ENCODE measurements at regions not wholly inside any gene's neighbourhood (a gene's known extent, or its start where the extent isn't known, plus 50 kb on each side); places are given as distances from the start of the nearest gene placed in this dataset.
"Not testable (repeated sequence)": the region's sequence is repeated elsewhere in the genome, so short reads cannot be mapped to it uniquely, and the experiment has no call there.

DNA sequence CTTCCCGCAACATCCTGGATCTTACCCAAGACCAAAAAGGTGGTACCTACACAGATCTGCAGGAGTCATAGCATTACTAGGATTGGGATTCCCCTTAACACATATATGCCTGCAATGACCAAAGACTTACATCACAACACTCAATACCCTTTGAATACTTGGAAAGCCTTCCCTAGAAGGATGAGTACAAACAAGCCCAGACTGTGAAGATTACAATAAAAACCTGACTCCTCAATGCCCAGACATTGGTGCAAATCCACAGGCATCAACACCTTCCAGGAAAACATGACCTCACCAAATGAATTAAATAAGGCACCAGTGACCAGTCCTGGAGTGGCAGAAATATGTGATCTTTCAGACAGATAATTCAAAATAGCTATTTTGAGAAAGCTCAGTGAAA is 326.8 kb downstream of the TBL1XR1 start:
- no peak for DNase-seq (ENCODE audit: low read depth)

DNA sequence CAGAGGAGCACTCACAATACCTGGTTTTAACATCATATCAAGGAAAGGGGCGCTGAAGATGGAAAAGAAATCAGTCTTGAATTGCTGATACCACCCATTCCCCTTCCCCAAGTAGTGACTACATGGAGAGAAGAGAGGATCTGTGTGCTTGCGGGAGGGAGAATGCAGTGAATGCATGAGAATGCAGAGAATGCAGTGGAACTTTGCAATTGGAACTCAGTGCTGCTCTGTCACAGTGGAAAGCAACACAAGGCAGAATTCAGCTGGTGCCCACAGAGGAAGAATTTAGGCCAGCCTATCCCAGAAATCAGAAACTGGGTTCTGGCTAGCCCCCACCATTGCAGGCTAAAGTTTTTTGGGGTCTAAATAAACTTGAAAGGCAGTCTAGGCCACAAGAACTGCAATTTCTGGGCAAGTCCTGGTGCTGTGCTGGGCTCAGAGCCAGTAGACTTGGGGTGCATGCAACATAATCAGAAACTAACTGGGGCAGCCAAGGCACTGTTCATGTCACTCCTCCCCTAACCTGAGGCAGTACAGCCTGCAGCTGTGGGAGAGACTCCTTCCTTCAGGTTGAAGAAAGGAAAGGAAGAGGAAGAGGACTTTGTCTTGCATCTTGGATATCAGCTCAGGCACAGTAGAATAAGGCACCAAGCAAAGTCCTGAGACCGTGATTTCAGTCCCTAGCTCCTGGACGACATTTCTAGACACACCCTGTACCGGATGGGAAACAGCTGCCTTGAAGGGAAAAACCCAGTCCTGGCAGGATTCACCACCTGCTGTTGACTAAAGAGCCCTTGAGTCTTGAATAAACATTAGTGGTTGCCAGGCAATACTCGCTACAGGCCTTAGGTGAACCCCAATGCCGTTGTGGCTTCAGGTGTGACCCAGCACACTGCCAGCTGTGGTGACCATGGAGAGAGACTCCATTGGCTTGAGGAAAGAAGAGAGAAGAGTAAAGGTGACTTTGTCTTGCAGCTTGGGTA is 329.3 kb downstream of the TBL1XR1 start:
- no peak for DNase-seq (ENCODE audit: low read depth)

DNA sequence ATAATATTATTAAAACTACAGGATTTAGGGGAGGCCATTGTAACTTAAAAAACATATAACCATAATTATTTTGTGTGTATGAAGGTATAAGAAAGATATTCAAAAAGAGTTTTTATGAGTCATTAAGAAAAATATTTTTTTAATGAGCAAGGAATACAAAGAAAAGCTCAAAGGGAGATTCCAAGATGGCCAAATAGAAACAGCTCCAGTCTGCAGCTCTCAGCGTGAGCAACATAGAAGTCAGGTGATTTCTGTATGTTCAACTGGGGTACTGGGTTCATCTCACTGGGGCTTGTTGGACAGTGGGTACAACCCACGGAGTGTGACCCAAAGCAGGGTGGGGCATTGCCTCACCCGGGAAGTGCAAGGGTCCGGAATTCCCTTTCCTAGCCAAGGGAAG is 336.1 kb downstream of the TBL1XR1 start:
- no peak for DNase-seq (ENCODE audit: low read depth)

DNA sequence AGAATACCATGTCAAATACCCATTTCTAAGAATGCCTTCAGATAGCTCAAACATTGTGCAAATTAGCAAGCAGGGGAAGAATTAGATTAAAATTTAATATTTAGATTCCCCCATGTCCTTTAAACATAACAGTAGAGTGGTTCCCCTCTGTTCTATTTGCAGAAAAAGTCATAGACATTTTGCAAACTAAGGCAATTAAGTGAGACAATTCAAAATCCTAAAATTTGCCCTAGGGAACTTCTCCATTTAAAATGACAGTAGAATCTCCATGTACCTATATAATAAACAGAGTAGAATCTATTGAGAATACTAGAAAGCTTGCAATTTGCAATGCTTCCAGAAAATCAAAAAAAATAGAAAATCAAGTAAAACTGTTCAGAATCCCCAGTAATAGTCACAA is 340.6 kb downstream of the TBL1XR1 start:
- DNase-seq (ENCODE audit: low read depth): no peak

DNA sequence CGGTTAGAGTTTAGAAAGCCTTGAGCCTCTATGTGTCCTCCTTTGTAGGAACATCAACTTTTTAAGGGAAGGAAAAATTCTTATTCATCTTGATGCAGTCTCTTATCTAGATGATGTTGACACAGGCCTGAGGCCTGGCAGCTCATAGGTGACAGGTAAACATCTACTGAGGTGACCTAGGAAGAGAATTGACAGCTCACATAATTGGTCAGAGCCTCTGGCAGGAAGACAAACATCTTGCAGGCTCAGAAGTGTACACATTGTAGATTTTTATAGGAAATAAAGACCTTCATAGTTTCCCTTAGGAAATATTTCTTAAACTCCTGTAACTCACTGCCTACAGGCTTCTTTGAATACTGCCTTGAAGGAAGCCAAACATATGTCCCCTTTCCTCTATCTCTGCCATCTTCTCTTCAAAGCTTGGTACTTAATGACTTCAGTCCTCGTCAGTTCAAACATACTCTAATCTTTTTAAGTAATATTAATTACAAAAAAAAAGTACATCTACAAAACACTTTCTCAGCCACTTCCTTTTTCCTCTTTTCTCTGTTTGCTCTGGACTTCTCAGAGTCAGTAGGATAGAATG is 341.3 kb downstream of the TBL1XR1 start:
- no peak for DNase-seq (ENCODE audit: low read depth)

DNA sequence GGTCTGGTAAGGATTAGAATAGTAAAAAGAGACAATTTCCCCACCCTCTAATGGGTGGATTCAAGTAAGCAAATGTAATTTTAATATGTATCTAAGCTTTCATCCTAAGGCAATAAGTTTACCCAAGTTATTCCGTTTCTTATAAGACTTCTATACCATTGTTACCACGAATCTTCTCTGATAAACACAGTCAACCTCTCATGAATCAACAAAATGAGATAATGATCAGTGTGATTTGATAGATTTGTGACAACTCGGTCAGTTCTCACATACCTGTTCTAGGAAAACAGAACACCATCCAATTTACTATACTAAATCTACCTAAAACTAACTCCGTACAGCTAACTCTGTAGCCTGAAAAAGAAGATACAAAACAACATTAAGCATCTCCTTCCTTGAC is 342.1 kb downstream of the TBL1XR1 start:
- no peak for DNase-seq (ENCODE audit: low read depth)

DNA sequence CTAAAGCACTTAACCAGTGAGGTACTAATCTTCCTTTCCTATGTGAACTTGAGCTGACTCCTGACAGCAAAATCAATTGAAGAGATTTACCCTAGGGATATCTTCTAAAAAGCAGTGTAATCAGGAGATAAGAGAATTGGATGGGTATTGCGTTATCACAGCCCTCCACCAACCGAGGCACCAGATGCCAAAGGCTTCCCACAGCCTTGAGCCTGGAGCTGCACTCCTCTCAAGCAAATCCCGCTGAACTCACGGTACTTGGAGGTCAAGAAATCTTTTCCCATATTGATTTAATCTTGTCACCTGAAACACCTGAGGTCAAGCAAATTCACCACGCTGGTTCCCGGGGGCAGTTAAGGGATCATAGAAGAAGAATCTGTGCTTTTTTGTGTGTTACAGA is 346.8 kb downstream of the TBL1XR1 start:
- no peak for DNase-seq (ENCODE audit: low read depth)

DNA sequence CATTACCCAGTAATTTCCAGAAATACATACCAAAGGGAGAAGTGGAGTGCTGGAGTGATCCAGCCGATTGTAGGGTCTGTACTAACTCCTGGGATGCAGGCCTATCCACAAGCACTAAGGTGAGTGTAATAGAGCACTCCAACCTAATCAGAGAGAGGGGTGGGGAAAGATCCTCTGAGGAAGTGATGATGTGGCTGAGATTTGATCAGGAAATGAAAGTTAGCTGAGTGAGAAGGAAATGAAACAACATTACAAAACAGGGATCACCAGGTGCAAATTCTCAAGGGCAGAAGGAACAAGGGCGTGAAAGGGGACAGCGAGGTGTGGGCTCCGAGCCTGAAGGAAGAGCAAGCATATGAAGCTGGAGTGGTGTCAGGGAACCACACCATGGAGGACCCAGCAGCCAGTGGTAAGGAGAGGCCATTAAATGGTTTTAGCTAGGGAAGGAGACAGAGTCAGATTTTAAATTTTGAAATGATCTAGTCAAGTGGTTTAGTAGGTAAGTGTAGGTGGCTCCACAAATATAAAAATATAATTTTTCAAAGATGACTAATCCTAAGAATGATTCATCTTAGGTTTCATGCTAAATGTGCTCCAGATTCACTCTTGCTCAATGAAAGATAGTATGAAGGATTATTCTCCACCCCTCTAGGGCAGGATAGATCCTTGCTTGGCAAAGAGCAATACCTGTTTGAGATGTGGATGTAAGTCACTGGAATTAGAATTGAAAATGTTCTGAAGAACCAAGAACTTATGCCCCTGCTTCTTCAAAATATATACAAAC is 348.7 kb downstream of the TBL1XR1 start:
- DNase-seq (ENCODE audit: low read depth): no peak

DNA sequence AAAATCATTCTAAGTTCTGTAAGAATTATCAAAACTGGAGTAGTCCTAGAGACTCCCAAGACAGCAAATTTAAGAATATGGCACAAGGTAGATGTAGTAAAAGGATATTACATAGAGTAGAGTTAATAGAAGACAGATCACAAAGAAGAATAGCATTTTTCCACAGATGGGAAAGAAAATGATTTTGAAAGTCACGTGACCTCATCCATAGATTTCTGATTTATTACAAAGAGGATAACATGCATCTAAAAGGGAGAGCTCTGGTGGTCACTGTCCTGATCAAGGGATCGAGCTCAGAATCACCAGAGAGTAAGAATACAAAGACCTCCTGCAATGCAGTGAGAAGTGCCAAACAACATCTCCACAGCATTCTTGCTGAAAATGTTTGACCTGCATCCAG is 354.4 kb downstream of the TBL1XR1 start:
- no peak for DNase-seq (ENCODE audit: low read depth)

DNA sequence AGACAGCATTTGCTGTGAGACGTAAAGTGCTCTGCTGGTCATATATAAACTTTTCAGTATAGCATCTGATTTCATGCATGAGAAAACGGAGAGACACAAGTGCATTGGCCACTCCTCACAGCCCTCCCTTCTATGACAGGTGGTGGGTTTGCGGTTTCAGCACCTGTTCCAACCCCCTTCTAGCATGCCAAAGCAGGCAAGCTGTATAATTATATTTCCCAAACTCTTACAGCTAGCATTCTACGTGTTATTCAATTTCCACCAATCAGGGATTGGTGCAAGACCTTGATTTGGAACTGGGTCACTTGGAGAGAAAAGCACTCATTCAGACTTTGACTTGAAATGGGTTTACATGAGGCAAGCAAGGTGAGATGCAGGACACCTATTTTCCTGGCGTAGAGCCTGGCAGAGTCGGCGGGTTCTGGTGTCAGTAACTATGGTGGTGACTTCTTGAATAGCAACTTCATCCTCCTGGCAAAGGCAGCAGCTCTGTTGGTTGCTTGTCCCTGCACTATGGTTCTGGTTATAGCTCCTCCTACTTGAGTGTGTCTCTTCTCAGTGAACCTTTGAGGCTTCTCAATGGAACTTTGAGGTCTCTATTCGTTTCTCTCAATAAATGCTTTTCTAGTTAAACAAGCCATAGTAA is 356.5 kb downstream of the TBL1XR1 start:
- DNase-seq (ENCODE audit: low read depth): no peak

DNA sequence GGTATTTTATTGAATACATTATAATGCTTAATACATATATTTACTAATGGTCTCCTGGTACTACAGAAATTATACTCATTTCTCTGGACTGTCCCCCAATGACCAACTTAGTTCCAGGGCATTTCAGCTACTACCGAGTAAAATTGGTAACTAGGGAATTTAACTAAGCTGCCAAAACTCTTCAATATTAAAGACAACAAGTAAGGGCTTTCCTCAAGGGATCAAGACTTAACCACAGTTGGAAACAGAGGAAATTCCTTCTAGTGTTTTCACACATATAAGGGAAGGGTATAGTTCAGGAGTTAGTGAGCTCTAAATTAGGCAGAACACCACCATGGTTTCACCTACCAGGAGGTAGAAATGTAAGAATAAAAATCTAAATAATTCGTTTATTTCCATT is 357.4 kb downstream of the TBL1XR1 start:
- DNase-seq (ENCODE audit: low read depth): no peak

DNA sequence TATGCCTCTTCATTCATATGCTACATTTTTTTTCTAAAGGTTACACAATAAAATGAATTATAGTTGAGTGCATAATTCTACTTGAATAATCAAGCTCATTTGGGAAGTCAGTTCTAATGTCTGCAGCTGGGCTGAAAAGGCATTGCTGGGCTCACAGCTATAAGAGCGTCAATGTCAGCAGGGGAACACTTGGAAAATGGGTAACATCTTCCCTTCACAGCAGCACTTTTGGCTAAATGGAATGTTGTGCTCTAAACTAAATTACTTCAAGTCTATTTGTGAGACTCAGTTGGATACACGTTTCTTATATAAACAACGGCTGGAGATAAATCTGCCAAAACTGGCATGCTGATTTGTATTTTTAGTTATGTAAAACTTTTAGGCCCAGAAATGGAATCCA is 357.8 kb downstream of the TBL1XR1 start:
- DNase-seq (ENCODE audit: low read depth): no peak

DNA sequence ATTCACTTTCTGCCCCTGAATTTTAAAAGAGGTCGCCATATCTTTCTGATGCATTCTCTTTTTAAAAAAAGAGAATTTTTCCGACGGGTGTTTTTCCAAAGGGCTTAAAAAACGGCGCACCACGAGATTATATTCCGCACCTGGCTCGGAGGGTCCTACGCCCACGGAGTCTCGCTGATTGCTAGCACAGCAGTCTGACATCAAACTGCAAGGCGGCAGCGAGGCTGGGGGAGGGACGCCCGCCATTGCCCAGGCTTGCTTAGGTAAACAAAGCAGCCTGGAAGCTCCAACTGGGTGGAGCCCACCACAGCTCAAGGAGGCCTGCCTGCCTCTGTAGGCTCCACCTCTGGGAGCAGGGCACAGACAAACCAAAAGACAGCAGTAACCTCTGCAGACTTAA is 370.0 kb downstream of the TBL1XR1 start:
- not testable (repeated sequence) for DNase-seq (ENCODE audit: low read depth)

DNA sequence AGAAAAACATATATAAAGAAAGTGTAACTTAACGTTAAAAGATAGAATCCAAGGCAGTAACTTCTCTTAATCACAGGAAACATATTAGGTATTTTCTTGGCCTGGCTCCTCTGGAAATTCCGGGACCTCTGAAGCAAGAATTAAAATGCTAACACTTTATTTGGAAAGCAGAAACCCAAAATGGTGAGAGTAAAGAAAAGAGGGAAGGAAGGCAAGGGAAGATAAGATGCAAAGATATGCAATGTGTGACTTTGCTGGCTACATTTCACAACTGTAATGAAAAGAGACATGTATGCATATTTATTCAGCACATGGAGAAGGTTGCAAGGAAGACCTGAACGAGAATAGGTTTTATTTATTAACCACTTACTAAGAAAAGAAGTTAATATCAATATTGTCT is 372.5 kb downstream of the TBL1XR1 start:
- DNase-seq (ENCODE audit: low read depth): no peak

DNA sequence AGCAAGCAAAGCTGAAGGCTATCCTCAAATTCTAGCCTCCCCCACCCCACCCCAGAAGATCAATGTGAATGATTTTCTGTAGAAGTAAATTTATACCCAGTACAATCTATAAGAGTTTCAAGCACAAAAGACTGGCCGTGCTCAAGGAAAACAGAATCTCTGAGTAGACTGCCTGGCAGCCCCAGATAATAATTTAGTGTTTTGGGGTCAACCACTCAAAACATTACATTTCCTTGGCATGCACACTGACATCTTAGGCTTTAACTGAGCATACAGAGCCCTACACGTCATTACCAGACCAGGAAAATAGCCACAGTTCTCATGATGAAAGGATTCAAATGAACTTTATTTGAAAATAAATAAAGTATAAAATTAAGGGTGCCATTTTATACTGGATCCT is 376.5 kb downstream of the TBL1XR1 start:
- DNase-seq (ENCODE audit: low read depth): no peak

DNA sequence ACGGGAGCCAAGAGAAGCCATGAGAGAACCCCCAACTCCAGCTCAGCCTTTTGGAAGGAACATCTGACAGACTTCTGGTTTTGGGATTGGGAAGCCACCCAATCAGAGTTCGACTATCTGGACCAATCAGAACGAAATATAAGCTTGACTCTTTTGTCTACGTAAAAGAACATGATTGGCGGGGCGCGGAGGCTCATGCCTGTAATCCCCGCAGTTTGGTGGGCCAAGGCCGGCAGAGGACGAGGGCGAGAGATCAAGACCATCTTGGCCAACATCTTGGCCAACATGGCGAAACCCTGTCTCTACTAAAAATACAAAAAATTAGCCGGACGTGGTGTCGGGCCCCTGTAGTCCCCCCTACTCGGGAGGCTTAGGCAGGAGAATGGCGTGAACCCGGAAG is 380.3 kb downstream of the TBL1XR1 start:
- DNase-seq (ENCODE audit: low read depth): no peak

DNA sequence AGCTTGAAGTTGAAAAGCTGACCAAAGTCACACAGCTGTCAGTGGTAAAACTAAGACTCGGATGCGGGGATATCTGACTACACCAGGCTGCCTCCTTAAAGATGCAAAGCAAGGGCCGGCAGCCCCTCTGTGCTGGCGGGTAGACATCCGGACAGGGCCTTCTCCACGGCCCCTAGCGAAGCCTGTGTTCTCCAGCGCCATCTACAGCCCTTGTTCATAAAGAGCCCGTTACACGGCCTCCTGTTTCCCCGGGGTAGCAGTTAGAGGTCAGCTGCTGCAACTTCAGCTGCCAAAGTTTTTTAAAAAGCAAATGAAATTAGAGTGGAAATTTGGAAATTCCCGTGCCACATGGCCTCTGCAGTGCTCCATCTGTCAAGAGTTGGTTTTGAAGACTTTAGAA is 383.0 kb downstream of the TBL1XR1 start:
- DNase-seq (ENCODE audit: low read depth): no peak

DNA sequence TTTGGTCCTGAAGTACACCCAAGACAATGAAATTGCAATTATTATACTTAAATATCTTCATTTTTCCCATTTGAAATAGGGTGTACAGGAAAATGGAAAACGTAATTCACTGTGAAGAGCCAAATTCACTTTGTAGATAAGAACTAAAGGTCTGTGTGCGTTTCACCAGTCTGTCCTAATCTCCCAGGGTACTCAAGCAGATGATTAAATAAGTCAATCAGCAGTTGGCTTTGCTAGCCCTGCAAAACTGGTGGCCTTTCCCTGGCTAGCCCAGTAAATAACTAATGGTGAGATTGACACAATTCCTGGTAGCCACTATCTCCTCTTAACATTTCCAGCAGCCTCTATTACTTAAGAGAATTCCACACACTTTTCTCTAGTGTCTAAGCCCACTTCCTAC is 389.3 kb downstream of the TBL1XR1 start:
- DNase-seq (ENCODE audit: low read depth): no peak

DNA sequence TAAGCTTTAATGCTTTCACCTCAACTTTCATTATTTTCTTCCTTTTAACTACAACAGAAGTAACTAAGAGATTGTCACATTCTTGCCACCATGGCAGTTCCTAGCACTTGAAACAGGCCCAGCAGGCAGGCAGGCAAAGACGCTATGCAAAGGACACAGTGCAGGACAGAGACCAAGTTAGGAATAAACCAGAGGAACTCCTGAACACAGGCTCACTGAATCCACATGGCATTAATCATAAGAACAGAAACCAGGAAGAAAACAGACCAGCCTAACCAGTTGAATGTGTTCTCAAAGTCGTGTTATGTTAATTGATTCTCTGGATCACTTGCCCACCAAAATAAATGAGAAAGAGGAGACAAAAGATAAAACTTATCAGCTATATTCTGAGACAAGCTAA is 397.6 kb downstream of the TBL1XR1 start:
- DNase-seq (ENCODE audit: low read depth): no peak

DNA sequence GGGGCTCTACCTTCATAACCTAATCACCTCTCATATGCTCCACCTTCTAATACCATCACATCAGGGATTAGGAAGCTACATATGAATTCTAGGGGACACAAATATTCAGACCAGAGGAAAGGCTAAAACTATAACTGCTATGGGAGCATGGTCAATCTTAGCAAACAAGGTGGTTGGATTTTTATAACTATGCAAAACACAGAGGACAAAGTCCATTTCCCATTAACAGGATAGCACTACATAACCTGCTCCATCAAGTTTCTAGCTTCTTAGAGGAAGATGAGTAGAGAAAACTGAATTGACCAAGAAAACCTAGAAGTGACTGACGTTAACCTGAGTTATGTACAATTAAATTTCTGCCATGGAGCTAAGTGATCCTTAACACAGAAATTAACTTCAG is 398.6 kb downstream of the TBL1XR1 start:
- DNase-seq (ENCODE audit: low read depth): no peak

DNA sequence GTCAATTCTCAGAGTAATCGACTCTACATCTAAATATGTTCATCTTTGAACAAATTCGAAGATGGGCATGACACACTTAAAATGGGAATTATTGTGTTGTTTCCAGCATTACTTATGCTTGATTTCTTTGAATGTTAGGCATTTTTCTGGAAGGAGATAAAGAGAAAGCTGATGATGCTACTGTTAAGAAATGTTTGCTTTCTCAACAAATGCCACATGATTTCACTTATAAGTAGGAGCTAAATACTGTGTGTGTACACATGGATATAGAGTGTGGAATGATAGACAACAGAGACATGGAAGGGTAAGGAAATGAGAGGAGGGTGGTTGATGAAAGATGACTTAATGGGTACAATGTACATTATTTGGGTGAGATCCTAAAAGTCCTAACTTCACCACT is 400.9 kb downstream of the TBL1XR1 start:
- DNase-seq (ENCODE audit: low read depth): no peak

DNA sequence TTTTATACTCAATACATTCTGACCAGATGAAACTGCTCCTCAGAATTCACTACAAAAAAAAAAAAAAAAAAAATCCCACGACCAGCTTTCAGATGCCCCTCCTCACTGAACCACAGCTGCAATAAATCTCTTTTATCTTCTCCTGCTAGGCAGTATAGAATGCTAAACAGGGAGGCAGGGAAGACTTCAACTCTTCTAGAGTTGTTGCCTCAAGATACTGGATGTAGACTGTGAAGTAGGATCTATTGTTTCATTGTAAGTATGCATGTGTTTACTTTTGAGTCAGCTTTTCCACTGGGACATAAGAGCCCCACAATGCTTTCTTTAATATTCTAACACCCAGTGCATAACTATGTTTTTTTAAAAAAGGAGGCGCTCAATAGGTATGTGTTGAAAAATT is 401.4 kb downstream of the TBL1XR1 start:
- DNase-seq (ENCODE audit: low read depth): no peak

Measured in stimulated activated CD8-positive, alpha-beta memory T cell treated with anti-CD3 and anti-CD28 coated beads, Interleukin-4, amount 100 ng/mL, for 24 hours (primary cell).